B cell (primary cell): ENCODE measurements at regions not wholly inside any gene's neighbourhood (a gene's known extent, or its start where the extent isn't known, plus 50 kb on each side); places are given as distances from the start of the nearest gene placed in this dataset.

Experiments used
- ATAC-seq: fragments of 200-7000 bp; cut with Tn5 transposase; one replicate; pipeline ENCODE4 v1.10.0; 2021; ENCODE audit warnings: low read depth, mild to moderate bottlenecking, moderate number of reproducible peaks, moderate library complexity
- CTCF ChIA-PET: fragments of 350-600 bp; sonication (Branson Sonifier 250); formaldehyde crosslinking; loops from one replicate; lab custom pipeline; 2021; ENCODE audit warnings: antibody characterized with exemption, inconsistent platforms; lab: Charles Lee
- POLR2A ChIA-PET: fragments of 350-600 bp; sonication (Branson Sonifier 250); formaldehyde crosslinking; loops from one replicate; lab custom pipeline; 2021; ENCODE audit warnings: antibody characterized with exemption; lab: Charles Lee
- DNase-seq: peaks from one replicate; pipeline ENCODE4 v3.0.0; 2013
- H2AFZ ChIP-seq: 2 replicates; pipeline ENCODE4 v1.6.1; 2012; ENCODE audit warnings: mild to moderate bottlenecking, low read depth, low read length; ENCODE audit not compliant: insufficient read depth, poor library complexity, severe bottlenecking
- H3K27ac ChIP-seq, 2 donors: 1 replicate in 1 of 2; 2 replicates in 1 of 2; pipeline ENCODE4 v1.5.1; 2012 to 2013; ENCODE audit warnings: low read length in 2 of 2, mild to moderate bottlenecking in 2 of 2, moderate library complexity in 1 of 2
- H3K27me3 ChIP-seq, 4 experiments: fragments of 200-600 bp in 1 of 4; sonication (generic) in 1 of 4; replicated peaks in 1 of 4; 1 replicate in 2 of 4; 2 replicates in 2 of 4; pipeline versions ENCODE4 v1.6.1 to v1.7.0; 2013 to 2016; ENCODE audit warnings: low read length in 3 of 4, mild to moderate bottlenecking in 2 of 4, mixed read lengths in 1 of 4, moderate library complexity in 1 of 4; ENCODE audit not compliant: insufficient read depth in 4 of 4, control insufficient read depth in 3 of 4; ENCODE audit errors: control extremely low read depth in 1 of 4
- H3K36me3 ChIP-seq, 2 experiments: replicated peaks in 1 of 2; 1 replicate in 1 of 2; 2 replicates in 1 of 2; pipeline versions ENCODE4 v1.6.1 to v1.7.1; 2013; ENCODE audit warnings: low read length in 1 of 2; ENCODE audit not compliant: insufficient read depth in 2 of 2, control insufficient read depth in 1 of 2; ENCODE audit errors: control extremely low read depth in 1 of 2, extremely low read depth in 1 of 2
- H3K4me1 ChIP-seq, 2 donors: fragments of 200-600 bp in 1 of 2; sonication (generic) in 1 of 2; 1 replicate in 1 of 2; 2 replicates in 1 of 2; pipeline versions ENCODE4 v1.5.1 to v1.6.1; 2013 to 2017; ENCODE audit warnings: low read length in 2 of 2; ENCODE audit not compliant: control insufficient read depth in 2 of 2, insufficient read depth in 2 of 2
- H3K4me2 ChIP-seq: replicated peaks from 2 replicates; pipeline ENCODE3; 2012; ENCODE audit warnings: mild to moderate bottlenecking, low read depth, low read length; ENCODE audit not compliant: poor library complexity, severe bottlenecking
- H3K4me3 ChIP-seq, 5 experiments: fragments of 200-600 bp in 1 of 5; sonication (generic) in 1 of 5; 1 replicate in 3 of 5; 2 replicates in 2 of 5; pipeline versions ENCODE4 v1.5.1 to v1.7.0; 2011 to 2016; ENCODE audit warnings: low read length in 4 of 5, mild to moderate bottlenecking in 4 of 5, low read depth in 2 of 5, control low read depth in 1 of 5, moderate library complexity in 1 of 5; ENCODE audit not compliant: insufficient read depth in 1 of 5; ENCODE audit errors: control extremely low read depth in 1 of 5, extremely low read depth in 1 of 5
- H3K79me2 ChIP-seq: fragments of 200-600 bp; sonication (generic); one replicate; pipeline ENCODE4 v1.6.0; 2016; ENCODE audit warnings: low read length; ENCODE audit not compliant: control insufficient read depth, insufficient read depth
- H3K9ac ChIP-seq: fragments of 200-600 bp; sonication (generic); 2 replicates; pipeline ENCODE4 v1.6.1; 2017; ENCODE audit warnings: mild to moderate bottlenecking, low read length, moderate library complexity
- H3K9me3 ChIP-seq, 3 donors: one replicate each; pipeline versions ENCODE4 v1.6.1 to v1.7.1; 2013; ENCODE audit warnings: low read length in 2 of 3; ENCODE audit not compliant: control insufficient read depth in 2 of 3, insufficient read depth in 1 of 3; ENCODE audit errors: control extremely low read depth in 1 of 3
- H4K20me1 ChIP-seq: 2 replicates; pipeline ENCODE4 v1.6.0; 2012; ENCODE audit warnings: mild to moderate bottlenecking, low read length; ENCODE audit not compliant: insufficient read depth, control insufficient read depth, poor library complexity, severe bottlenecking
- H3K27ac Mint-ChIP-seq: one replicate; pipeline ENCODE4 v1.8.0; 2021; ENCODE audit warnings: mixed read lengths
- H3K27me3 Mint-ChIP-seq: one replicate; pipeline ENCODE4 v1.8.0; 2021; ENCODE audit warnings: mixed read lengths
- H3K4me1 Mint-ChIP-seq: one replicate; pipeline ENCODE4 v1.8.0; 2021; ENCODE audit warnings: mixed read lengths
- H3K4me3 Mint-ChIP-seq: one replicate; pipeline ENCODE4 v1.8.0; 2021; ENCODE audit warnings: mixed read lengths
- H3K9me3 Mint-ChIP-seq: one replicate; pipeline ENCODE4 v1.8.0; 2022; ENCODE audit warnings: mixed read lengths; ENCODE audit not compliant: insufficient read depth
- EZH2 ChIP-seq: IDR thresholded peaks from 2 replicates; pipeline ENCODE4 v1.6.1; 2012; ENCODE audit warnings: borderline replicate concordance, low read depth, mild to moderate bottlenecking, moderate library complexity, low read length; ENCODE audit not compliant: insufficient read depth, poor library complexity, severe bottlenecking
- WGBS: methylation state at CpG from one replicate; pipeline ENCODE4 v1.1.5; 2013; ENCODE audit warnings: missing lambda C conversion rate; ENCODE audit not compliant: insufficient coverage; 5-methylcytosine and 5-hydroxymethylcytosine counted together
- intact Hi-C: fragments of 100-400 bp; cut with micrococcal nuclease; formaldehyde crosslinking; loops from one replicate; pipeline ENCODE4 v1.10.0; 2022
- TF ChIP-seq, protein P1 (sequence below): fragments of 200-600 bp; IDR thresholded peaks from one replicate; pipeline ENCODE4 v1.8.0; 2022; ENCODE audit warnings: antibody characterized with exemption, mild to moderate bottlenecking

DNA sequence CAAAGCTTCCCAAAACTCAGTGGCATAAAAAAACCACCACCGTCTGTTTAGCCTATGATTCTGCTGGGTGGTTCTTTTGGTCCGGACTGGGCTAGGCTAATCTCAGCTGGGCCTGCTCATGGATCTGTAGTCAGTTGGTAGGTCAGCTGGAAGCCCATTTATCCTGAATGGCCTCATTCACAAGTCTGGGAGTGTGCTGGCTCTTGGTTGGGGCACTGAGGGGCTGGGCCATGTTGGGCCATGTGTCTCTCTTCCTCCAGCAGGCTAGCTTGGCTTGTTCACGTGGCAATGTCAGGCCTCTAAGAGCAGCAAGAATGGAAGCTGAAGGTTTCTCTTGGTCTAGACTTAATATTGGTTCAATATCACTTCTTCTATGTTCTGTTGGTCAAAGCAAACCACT is 95.7 kb upstream of the HS6ST1 start:
- no peak overlapping the region for H3K4me3 Mint-ChIP-seq
- Histone ChIP-seq H3K27ac (no peak overlapping the region), H3K36me3 (no peaks in the 10 kb centered on the region), H3K79me2 (no peaks in the 10 kb centered on the region), H2AFZ (no peak overlapping the region), H3K4me1 (no peaks in the 10 kb centered on the region), H3K4me3 (no peak overlapping the region), H3K4me2 (no peak overlapping the region), H3K9ac (no peak overlapping the region), H4K20me1 (no peaks in the 10 kb centered on the region), H3K27me3 (no peaks in the 10 kb centered on the region), H3K9me3 (peaks cover 0 to 2% (median 0%) of the 10 kb centered on the region in 3 donors)
- TF ChIP-seq, protein P1, sequence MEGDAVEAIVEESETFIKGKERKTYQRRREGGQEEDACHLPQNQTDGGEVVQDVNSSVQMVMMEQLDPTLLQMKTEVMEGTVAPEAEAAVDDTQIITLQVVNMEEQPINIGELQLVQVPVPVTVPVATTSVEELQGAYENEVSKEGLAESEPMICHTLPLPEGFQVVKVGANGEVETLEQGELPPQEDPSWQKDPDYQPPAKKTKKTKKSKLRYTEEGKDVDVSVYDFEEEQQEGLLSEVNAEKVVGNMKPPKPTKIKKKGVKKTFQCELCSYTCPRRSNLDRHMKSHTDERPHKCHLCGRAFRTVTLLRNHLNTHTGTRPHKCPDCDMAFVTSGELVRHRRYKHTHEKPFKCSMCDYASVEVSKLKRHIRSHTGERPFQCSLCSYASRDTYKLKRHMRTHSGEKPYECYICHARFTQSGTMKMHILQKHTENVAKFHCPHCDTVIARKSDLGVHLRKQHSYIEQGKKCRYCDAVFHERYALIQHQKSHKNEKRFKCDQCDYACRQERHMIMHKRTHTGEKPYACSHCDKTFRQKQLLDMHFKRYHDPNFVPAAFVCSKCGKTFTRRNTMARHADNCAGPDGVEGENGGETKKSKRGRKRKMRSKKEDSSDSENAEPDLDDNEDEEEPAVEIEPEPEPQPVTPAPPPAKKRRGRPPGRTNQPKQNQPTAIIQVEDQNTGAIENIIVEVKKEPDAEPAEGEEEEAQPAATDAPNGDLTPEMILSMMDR = no peak
- no peak for TF ChIP-seq EZH2
- ChIA-PET CTCF (no interaction called here), POLR2A (no interaction called here)
- ATAC-seq (no peak), DNase-seq (no peak)
- H3K4me1 Mint-ChIP-seq = no peaks in the 10 kb centered on the region
- no peaks in the 10 kb centered on the region for H3K9me3 Mint-ChIP-seq
- no peaks in the 10 kb centered on the region for H3K27me3 Mint-ChIP-seq
- WGBS = 100% methylated on average over 2 of the region's 3 CpGs
- H3K27ac Mint-ChIP-seq = no peak overlapping the region
- intact Hi-C loops = no loop called here

DNA sequence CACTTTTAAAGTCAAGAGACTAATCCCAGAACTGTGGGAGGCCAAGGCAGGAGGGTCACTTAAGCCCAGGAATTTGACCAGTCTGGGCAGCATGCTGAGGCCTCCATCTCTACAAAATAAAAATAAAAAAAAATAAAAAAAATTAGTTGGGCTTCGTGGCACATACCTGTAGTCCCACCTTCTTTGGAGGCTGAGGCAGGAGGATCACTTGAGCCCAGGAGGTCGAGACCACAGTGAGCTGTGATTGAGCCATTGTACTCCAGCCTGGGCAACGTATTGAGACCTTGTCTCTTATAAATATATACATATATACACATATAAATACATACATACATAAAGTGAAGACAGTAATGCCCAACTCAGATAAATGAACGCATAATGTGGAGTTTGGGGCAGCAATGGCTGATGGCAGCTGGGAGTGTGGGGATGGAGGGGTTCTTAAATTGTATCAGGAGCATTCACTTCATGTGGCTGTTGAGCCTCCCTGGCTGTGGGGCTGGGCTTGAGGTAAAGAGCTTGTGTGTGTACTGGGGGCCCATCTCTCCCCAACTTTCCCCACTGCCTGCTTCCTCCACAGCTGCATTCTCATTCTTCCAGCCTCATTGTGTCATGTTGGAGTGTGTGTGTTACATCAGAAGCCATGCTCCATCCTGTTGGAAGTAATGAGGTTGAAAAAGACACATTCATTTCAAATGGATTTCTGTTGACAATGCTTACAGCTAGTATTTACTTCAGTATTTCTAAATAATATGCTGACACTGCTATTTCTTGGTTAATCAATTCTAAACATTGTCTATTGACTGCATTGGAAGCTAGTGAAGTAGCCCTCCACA is 96.5 kb upstream of the HS6ST1 start:
- 84% methylated on average over 2 of the region's 4 CpGs for WGBS
- ATAC-seq = no peak
- no peak for DNase-seq
- Histone ChIP-seq H3K9ac (no peak overlapping the region), H3K36me3 (no peaks in the 10 kb centered on the region), H3K4me3 (no peak overlapping the region), H4K20me1 (no peaks in the 10 kb centered on the region), H3K27me3 (no peaks in the 10 kb centered on the region), H3K4me2 (no peak overlapping the region), H2AFZ (no peak overlapping the region), H3K4me1 (no peaks in the 10 kb centered on the region), H3K9me3 (peaks cover 0 to 3% (median 0%) of the 10 kb centered on the region in 3 donors), H3K79me2 (no peaks in the 10 kb centered on the region), H3K27ac (no peak overlapping the region)
- H3K9me3 Mint-ChIP-seq = no peaks in the 10 kb centered on the region
- no peaks in the 10 kb centered on the region for H3K27me3 Mint-ChIP-seq
- H3K4me1 Mint-ChIP-seq = no peaks in the 10 kb centered on the region
- intact Hi-C loops = no loop called here
- no peak overlapping the region for H3K27ac Mint-ChIP-seq
- no peak overlapping the region for H3K4me3 Mint-ChIP-seq
- no peak for TF ChIP-seq EZH2
- TF ChIP-seq, protein P1 = no peak
- POLR2A ChIA-PET = no interaction called here
- CTCF ChIA-PET = no interaction called here
